Panc1 (cell line): ENCODE measurements at regions not wholly inside any gene's neighbourhood (a gene's known extent, or its start where the extent isn't known, plus 50 kb on each side); places are given as distances from the start of the nearest gene placed in this dataset.

Experiments
- CTCF ChIP-seq: fragments of 450-650 bp; IDR thresholded peaks from 2 replicates; pipeline ENCODE4 v1.5.1; 2017; ENCODE audit warnings: mild to moderate bottlenecking
- POLR2AphosphoS5 ChIP-seq: IDR thresholded peaks from 2 replicates; pipeline ENCODE4 v1.6.1; 2012; ENCODE audit warnings: mild to moderate bottlenecking, low read depth, low read length, moderate library complexity
- REST ChIP-seq, 2 experiments: IDR thresholded peaks; 2 replicates each; pipeline ENCODE4 v1.6.1; 2011 to 2012; ENCODE audit warnings: low read depth in 2 of 2, control low read depth in 1 of 2, low read length in 1 of 2, mild to moderate bottlenecking in 1 of 2, moderate library complexity in 1 of 2; ENCODE audit not compliant: insufficient read depth in 1 of 2
- SIN3A ChIP-seq: IDR thresholded peaks from 2 replicates; pipeline ENCODE4 v1.6.1; 2012; ENCODE audit warnings: low read depth, mild to moderate bottlenecking, low read length, moderate library complexity, borderline replicate concordance; ENCODE audit not compliant: insufficient read depth

GRCh38 chr12:62098132-62098531 lies 162.1 kb upstream of the USP15 start:
- TF ChIP-seq CTCF (no peak), POLR2AphosphoS5 (no peak), REST (IDR thresholded peaks at IDR 0.05; ENCODE audit: insufficient read depth in 1 of 2, low read depth in 2 of 2, low read length in 1 of 2) (no peak), SIN3A (no peak)
